LNCAP (cell line): ENCODE measurements at regions not wholly inside any gene's neighbourhood (a gene's known extent, or its start where the extent isn't known, plus 50 kb on each side); places are given as distances from the start of the nearest gene placed in this dataset.

Experiments used
- TF ChIP-seq, protein P1 (sequence below): fragments of 450-650 bp; IDR thresholded peaks from 2 replicates; pipeline ENCODE4 v1.5.1; 2017; ENCODE audit warnings: mild to moderate bottlenecking

- TF ChIP-seq, protein P1, sequence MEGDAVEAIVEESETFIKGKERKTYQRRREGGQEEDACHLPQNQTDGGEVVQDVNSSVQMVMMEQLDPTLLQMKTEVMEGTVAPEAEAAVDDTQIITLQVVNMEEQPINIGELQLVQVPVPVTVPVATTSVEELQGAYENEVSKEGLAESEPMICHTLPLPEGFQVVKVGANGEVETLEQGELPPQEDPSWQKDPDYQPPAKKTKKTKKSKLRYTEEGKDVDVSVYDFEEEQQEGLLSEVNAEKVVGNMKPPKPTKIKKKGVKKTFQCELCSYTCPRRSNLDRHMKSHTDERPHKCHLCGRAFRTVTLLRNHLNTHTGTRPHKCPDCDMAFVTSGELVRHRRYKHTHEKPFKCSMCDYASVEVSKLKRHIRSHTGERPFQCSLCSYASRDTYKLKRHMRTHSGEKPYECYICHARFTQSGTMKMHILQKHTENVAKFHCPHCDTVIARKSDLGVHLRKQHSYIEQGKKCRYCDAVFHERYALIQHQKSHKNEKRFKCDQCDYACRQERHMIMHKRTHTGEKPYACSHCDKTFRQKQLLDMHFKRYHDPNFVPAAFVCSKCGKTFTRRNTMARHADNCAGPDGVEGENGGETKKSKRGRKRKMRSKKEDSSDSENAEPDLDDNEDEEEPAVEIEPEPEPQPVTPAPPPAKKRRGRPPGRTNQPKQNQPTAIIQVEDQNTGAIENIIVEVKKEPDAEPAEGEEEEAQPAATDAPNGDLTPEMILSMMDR, result no peak
Measured at GRCh38 chr2:39937621-39938020, 158.6 kb upstream of the THUMPD2 start.

GRCh38 chr2:39934851-39935250, 155.8 kb upstream of the THUMPD2 start:
- TF ChIP-seq, protein P1, result no peak

DNA sequence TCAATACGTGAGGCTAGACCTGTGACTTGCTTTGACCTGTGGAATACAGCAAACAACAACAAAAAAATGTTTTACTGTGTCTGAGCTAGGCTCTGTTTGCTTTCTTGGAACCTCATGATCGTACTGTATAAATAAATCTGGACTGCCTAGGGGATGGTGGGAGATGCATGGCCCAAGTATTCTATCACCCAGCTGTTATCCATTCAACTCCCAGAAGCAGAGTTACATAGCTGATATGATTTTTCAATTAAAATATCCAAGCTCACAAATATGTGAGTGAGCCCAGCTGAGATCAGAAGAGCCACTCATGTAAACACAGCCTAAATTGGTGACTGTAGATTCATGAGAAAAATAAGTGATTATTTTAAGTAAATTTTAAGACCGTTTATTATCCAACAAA, 154.1 kb upstream of the THUMPD2 start:
- TF ChIP-seq, protein P1, result no peak

DNA sequence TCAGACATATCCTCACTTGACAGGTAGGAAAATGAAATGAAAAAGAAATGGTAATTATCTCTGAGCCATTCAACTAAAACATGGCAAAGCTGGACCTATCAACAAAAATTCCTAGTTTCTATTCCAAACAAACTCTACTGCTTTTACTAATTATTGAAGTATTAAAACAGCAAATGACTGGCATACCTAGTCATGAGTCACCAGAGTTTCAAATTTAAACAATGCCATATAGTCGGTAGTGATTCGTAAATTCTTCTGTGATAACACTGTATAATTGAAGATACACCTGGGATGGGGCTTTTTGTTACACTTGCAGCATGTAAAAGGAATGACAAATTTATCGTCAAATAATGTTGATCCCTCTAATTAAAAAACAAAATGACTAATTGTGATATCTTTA, 153.1 kb upstream of the THUMPD2 start:
- TF ChIP-seq, protein P1, result no peak

GRCh38 chr2:39930175-39930917, 151.3 kb upstream of the THUMPD2 start:
- TF ChIP-seq, protein P1, result no peak

DNA sequence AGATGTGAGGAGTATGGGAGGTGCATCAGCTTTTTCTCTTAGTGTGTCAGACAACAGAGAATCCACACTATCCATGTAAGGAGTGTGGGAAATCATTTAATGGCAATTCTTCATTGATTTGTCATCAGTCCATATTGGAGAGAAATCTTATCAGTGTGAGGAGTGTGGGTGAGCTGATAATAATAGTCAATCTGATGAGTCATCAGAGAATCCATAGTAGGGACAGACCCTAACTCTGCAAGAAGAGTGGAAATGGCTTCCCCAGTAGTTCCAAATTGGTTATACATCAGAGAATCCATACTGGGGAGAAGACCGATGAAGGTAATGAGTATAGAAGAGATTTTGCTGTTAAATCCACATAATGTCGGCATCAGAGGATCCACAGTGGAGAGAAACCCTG, 150.5 kb upstream of the THUMPD2 start:
- TF ChIP-seq, protein P1, result no peak

DNA sequence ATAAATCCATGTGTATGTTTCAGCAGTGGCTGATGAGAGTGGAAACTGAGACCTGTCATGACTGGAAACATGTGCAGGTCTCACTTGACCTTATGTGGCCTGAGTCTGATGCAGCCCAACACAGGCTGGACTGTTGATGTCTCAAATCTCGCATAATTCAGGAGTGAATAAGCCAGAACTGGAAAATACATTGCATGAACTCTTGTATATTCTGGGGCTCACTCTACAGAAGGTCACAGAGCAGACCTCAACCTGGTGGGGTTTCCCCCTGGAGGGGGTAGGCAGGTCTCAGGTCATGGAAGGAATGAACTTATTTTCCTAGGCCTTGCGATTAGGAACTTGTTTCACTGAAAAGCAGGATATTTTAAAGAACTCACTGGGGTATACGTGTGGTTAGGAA, 146.3 kb upstream of the THUMPD2 start:
- TF ChIP-seq, protein P1, result no peak

DNA sequence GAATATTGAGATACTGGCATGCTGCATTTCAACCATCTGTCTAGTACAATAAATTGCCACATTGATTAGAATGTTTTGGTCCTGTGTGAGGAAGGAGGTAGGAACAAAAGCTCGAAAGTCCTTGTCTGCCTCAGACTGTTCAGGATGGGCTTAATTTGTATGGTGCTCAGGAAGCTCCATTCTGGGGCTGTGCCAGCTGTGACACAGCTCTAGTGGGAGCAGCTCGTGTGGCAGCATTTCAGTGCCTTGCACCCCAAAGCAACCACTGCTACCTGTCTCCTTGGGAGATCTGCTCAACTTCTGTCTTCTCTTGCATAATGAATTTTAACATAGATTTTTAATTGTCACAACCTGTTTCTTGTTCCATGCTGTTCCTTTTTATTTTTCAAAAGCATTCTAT, 144.4 kb upstream of the THUMPD2 start:
- TF ChIP-seq, protein P1, result no peak
